ENCODE measurements at regions not wholly inside any gene's neighbourhood (a gene's known extent, or its start where the extent isn't known, plus 50 kb on each side); places are given as distances from the start of the nearest gene placed in this dataset.

GRCh38 chr14:85978582-85979250 lies 448.8 kb downstream of the FLRT2 start:
- no peaks in the 10 kb centered on the region for H4K20me1 ChIP-seq (ENCODE audit: insufficient read depth)

GRCh38 chr14:85974602-85975001 lies 444.7 kb downstream of the FLRT2 start:
- Histone ChIP-seq H3K79me2 (ENCODE audit: insufficient read depth, low read depth) (no peaks in the 10 kb centered on the region), H3K27ac (no peak overlapping the region), H4K20me1 (ENCODE audit: insufficient read depth) (no peaks in the 10 kb centered on the region), H3K36me3 (ENCODE audit: insufficient read depth) (no peaks in the 10 kb centered on the region), H2AFZ (ENCODE audit: low read depth) (no peak overlapping the region), H3K27me3 (ENCODE audit: insufficient read depth, low read depth) (no peaks in the 10 kb centered on the region), H3K4me2 (no peak overlapping the region), H3K4me3 (IDR thresholded peaks at IDR 0.05; ENCODE audit: insufficient read depth, low read depth, low read length) (no peak overlapping the region), H3K9ac (no peak overlapping the region), H3K4me1 (ENCODE audit: low read depth, poor library complexity, severe bottlenecking) (no peaks in the 10 kb centered on the region)
- TF ChIP-seq CTCF (conservative IDR thresholded peaks at IDR 0.05; ENCODE audit: low read depth, low read length): no peak

More at GRCh38 chr14:85978582-85979250, 448.8 kb downstream of the FLRT2 start:
- Histone ChIP-seq H3K27me3 (ENCODE audit: insufficient read depth, low read depth) (no peaks in the 10 kb centered on the region), H3K4me2 (no peak overlapping the region), H3K9ac (no peak overlapping the region), H3K4me1 (ENCODE audit: low read depth, poor library complexity, severe bottlenecking) (no peaks in the 10 kb centered on the region), H3K4me3 (IDR thresholded peaks at IDR 0.05; ENCODE audit: insufficient read depth, low read depth, low read length) (no peak overlapping the region), H3K79me2 (ENCODE audit: insufficient read depth, low read depth) (no peaks in the 10 kb centered on the region), H3K27ac (no peak overlapping the region), H2AFZ (ENCODE audit: low read depth) (no peak overlapping the region), H3K36me3 (ENCODE audit: insufficient read depth) (no peaks in the 10 kb centered on the region)
- TF ChIP-seq CTCF (conservative IDR thresholded peaks at IDR 0.05; ENCODE audit: low read depth, low read length): no peak

- Histone ChIP-seq H3K27ac (no peak overlapping the region), H3K27me3 (ENCODE audit: insufficient read depth, low read depth) (no peaks in the 10 kb centered on the region), H2AFZ (ENCODE audit: low read depth) (no peak overlapping the region), H3K79me2 (ENCODE audit: insufficient read depth, low read depth) (no peaks in the 10 kb centered on the region), H3K36me3 (ENCODE audit: insufficient read depth) (no peaks in the 10 kb centered on the region), H3K4me2 (no peak overlapping the region), H3K9ac (no peak overlapping the region), H3K4me3 (IDR thresholded peaks at IDR 0.05; ENCODE audit: insufficient read depth, low read depth, low read length) (no peak overlapping the region), H3K4me1 (ENCODE audit: low read depth, poor library complexity, severe bottlenecking) (no peaks in the 10 kb centered on the region), H4K20me1 (ENCODE audit: insufficient read depth) (no peaks in the 10 kb centered on the region)
- no peak for TF ChIP-seq CTCF (conservative IDR thresholded peaks at IDR 0.05; ENCODE audit: low read depth, low read length)
Observed at GRCh38 chr14:85963486-85963885, 433.5 kb downstream of the FLRT2 start.

- Histone ChIP-seq H3K79me2 (ENCODE audit: insufficient read depth, low read depth) (no peaks in the 10 kb centered on the region), H3K9ac (no peak overlapping the region), H3K4me2 (no peak overlapping the region), H3K4me3 (IDR thresholded peaks at IDR 0.05; ENCODE audit: insufficient read depth, low read depth, low read length) (no peak overlapping the region), H3K4me1 (ENCODE audit: low read depth, poor library complexity, severe bottlenecking) (no peaks in the 10 kb centered on the region), H4K20me1 (ENCODE audit: insufficient read depth) (no peaks in the 10 kb centered on the region), H3K27me3 (ENCODE audit: insufficient read depth, low read depth) (no peaks in the 10 kb centered on the region), H3K36me3 (ENCODE audit: insufficient read depth) (no peaks in the 10 kb centered on the region), H2AFZ (ENCODE audit: low read depth) (no peak overlapping the region), H3K27ac (no peak overlapping the region)
- no peak for TF ChIP-seq CTCF (conservative IDR thresholded peaks at IDR 0.05; ENCODE audit: low read depth, low read length)
Observed at GRCh38 chr14:85960756-85961155, 430.8 kb downstream of the FLRT2 start.

Measured in KMS-11 (cell line).